Heart left ventricle (tissue), 13 donors: ENCODE measurements at regions not wholly inside any gene's neighbourhood (a gene's known extent, or its start where the extent isn't known, plus 50 kb on each side); places are given as distances from the start of the nearest gene placed in this dataset.

Source experiments
- CTCF ChIP-seq, 12 donors: fragments of 200-600 bp; sonication (generic) in 4 of 12; IDR thresholded peaks; one replicate each; pipeline versions ENCODE4 v1.5.0 to v1.8.0; 2018 to 2022; ENCODE audit warnings: antibody characterized with exemption in 12 of 12, mild to moderate bottlenecking in 5 of 12
- POLR2A ChIP-seq, 2 donors: fragments of 450-650 bp; IDR thresholded peaks; one replicate each; pipeline ENCODE4 v1.6.1; 2017; ENCODE audit warnings: antibody characterized with exemption in 2 of 2, mild to moderate bottlenecking in 2 of 2, moderate library complexity in 2 of 2
- donor health status: ischemic (EF 13 %, LVEDD 7.1; RV severe dilation, severe dysfunction).
- donor health status: DM: no; HTN: yes; CAD: no.
- donor health status: DM: no; HTN: no; CAD: no.
- donor health status: ischemic (EF 25% LVEDD 6.9; RV normal size, moderate dysfunction).
- donor health status: ischemic (EF 25% LVEDD 5.7; RV mildly dilated, moderate dysfunction).
- donor health status: ischemic (EF 35%, LVEDD 5.7; RV mildly dilated, moderate dysfunction).
- donor health status: nonischemic (EF 11% LVEDD 7.7; RV severe dilation, severe dysfunction).
- donor health status: DM: yes; HTN: yes; CAD: no.
- donor health status: PGD.
- donor health status: ischemic (EF 29% LVEDD 5.4; RV normal size, mild dysfunction).
- donor health status: nonischemic (EF 23%, LVEDD 6.1; RV moderate dilation, normal function).

GRCh38 chr5:135761746-135762145, 72.7 kb upstream of the SLC25A48 start:
- TF ChIP-seq CTCF (IDR thresholded peaks at IDR 0.05) = no peak
- TF ChIP-seq POLR2A (IDR thresholded peaks at IDR 0.05) = no peak
